SK-N-SH treated with all-trans-retinoic acid at 6 μM for 48 hours (cell line): ENCODE measurements at regions not wholly inside any gene's neighbourhood (a gene's known extent, or its start where the extent isn't known, plus 50 kb on each side); places are given as distances from the start of the nearest gene placed in this dataset.
"Not testable (repeated sequence)": the region's sequence is repeated elsewhere in the genome, so short reads cannot be mapped to it uniquely, and the experiment has no call there.

Experiments
- ATAC-seq: fragments of 200-7000 bp; cut with Tn5 transposase; 3 replicates; pipeline ENCODE4 v1.9.1; 2020; ENCODE audit warnings: mild to moderate bottlenecking, moderate library complexity
- BACH2 ChIP-seq: fragments of 250-450 bp; sonication (Bioruptor Pico); IDR thresholded peaks from 2 replicates; pipeline ENCODE4 v1.9.0; 2021; ENCODE audit warnings: mild to moderate bottlenecking, borderline replicate concordance
- ESRRG ChIP-seq: fragments of 250-450 bp; sonication (Bioruptor Pico); IDR thresholded peaks from 2 replicates; pipeline ENCODE4 v1.6.1; 2021; ENCODE audit warnings: mild to moderate bottlenecking
- ISL1 ChIP-seq: fragments of 250-450 bp; sonication (Bioruptor Pico); IDR thresholded peaks from 2 replicates; pipeline ENCODE4 v2.1.2; 2022; ENCODE audit warnings: mild to moderate bottlenecking, moderate library complexity
- PPARA ChIP-seq: fragments of 250-450 bp; sonication (Bioruptor Pico); IDR thresholded peaks from 2 replicates; pipeline ENCODE4 v1.5.0; 2020; ENCODE audit warnings: mild to moderate bottlenecking, borderline replicate concordance
- RARB ChIP-seq: fragments of 250-450 bp; sonication (Bioruptor Pico); IDR thresholded peaks from 2 replicates; pipeline ENCODE4 v1.8.0; 2021; ENCODE audit warnings: mild to moderate bottlenecking, moderate library complexity
- TCF4 ChIP-seq: fragments of 250-450 bp; sonication (Bioruptor Pico); IDR thresholded peaks from 2 replicates; pipeline ENCODE4 v1.8.0; 2021; ENCODE audit warnings: mild to moderate bottlenecking, moderate library complexity, borderline replicate concordance
- TOX ChIP-seq: fragments of 250-450 bp; sonication (Bioruptor Pico); IDR thresholded peaks from 2 replicates; pipeline ENCODE4 v1.8.0; 2021; ENCODE audit warnings: mild to moderate bottlenecking, moderate library complexity, borderline replicate concordance
- ZC3H10 ChIP-seq: fragments of 250-450 bp; sonication (Bioruptor Pico); IDR thresholded peaks from 2 replicates; pipeline ENCODE4 v1.5.1; 2021; ENCODE audit warnings: mild to moderate bottlenecking, moderate library complexity
- ZFP3 ChIP-seq: fragments of 250-450 bp; sonication (Bioruptor Pico); IDR thresholded peaks from 2 replicates; pipeline ENCODE4 v1.5.0; 2020; ENCODE audit warnings: mild to moderate bottlenecking, moderate library complexity
- ZFP30 ChIP-seq: fragments of 450-650 bp; formaldehyde crosslinking; IDR thresholded peaks from 2 replicates; pipeline ENCODE4 v1.5.0; 2022; ENCODE audit warnings: mild to moderate bottlenecking, moderate library complexity
- ZNF8 ChIP-seq: fragments of 450-650 bp; formaldehyde crosslinking; IDR thresholded peaks from 2 replicates; pipeline ENCODE4 v1.5.0; 2020; ENCODE audit warnings: mild to moderate bottlenecking, moderate library complexity
- TF ChIP-seq, protein P1 (sequence below): fragments of 250-450 bp; sonication (Bioruptor Pico); IDR thresholded peaks from 2 replicates; pipeline ENCODE4 v1.5.0; 2020; ENCODE audit warnings: mild to moderate bottlenecking, moderate library complexity
- TF ChIP-seq, protein P2 (sequence below): fragments of 250-450 bp; sonication (Bioruptor Pico); IDR thresholded peaks from 2 replicates; pipeline ENCODE4 v1.5.1; 2021; ENCODE audit warnings: mild to moderate bottlenecking, moderate library complexity
- TF ChIP-seq, protein P3 (sequence below): fragments of 250-450 bp; sonication (Bioruptor Pico); IDR thresholded peaks from 2 replicates; pipeline ENCODE4 v1.5.1; 2020; ENCODE audit warnings: low read depth, mild to moderate bottlenecking, moderate library complexity
- TF ChIP-seq, protein P4 (sequence below): fragments of 250-450 bp; sonication (Bioruptor Pico); IDR thresholded peaks from 2 replicates; pipeline ENCODE4 v1.8.0; 2021; ENCODE audit warnings: low read depth, mild to moderate bottlenecking, moderate library complexity, borderline replicate concordance

DNA sequence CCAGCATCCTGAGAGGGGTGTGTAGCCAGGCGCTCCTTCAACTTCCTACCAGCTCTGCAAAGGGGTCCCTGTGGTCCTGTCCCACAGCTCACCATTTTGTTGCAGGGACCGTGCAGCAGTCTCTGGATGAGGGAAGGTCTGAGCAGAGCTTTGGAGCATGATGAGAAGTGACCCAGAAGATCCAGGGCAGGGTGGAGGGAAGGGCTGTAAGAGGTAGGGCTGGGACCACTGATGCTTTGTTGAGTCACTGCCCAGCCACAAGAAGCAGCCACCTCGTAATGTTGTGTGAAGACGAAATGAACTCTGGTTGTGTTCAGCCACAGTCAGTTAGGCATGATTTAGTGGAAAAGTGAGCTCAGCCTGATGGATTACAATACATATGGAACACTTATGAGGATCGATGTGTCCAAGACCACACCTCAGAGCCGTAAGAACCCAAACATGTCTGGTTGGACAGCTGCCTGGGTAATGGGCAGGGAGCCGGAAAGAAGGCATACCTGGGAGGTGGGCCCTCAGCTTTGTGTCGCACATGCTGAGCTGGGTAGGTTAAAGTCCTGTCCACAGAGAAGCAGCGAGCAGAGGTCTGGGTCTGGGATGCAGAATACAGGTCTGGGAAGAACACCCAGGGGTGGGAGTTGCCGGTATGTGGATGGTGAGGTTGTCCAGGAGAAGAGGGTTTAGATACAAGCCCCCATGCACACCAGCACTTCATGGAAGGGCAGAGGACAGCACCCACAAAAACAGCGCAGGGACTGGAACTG is 250.1 kb downstream of the GADD45G start (continued):
- TF ChIP-seq, protein P1, sequence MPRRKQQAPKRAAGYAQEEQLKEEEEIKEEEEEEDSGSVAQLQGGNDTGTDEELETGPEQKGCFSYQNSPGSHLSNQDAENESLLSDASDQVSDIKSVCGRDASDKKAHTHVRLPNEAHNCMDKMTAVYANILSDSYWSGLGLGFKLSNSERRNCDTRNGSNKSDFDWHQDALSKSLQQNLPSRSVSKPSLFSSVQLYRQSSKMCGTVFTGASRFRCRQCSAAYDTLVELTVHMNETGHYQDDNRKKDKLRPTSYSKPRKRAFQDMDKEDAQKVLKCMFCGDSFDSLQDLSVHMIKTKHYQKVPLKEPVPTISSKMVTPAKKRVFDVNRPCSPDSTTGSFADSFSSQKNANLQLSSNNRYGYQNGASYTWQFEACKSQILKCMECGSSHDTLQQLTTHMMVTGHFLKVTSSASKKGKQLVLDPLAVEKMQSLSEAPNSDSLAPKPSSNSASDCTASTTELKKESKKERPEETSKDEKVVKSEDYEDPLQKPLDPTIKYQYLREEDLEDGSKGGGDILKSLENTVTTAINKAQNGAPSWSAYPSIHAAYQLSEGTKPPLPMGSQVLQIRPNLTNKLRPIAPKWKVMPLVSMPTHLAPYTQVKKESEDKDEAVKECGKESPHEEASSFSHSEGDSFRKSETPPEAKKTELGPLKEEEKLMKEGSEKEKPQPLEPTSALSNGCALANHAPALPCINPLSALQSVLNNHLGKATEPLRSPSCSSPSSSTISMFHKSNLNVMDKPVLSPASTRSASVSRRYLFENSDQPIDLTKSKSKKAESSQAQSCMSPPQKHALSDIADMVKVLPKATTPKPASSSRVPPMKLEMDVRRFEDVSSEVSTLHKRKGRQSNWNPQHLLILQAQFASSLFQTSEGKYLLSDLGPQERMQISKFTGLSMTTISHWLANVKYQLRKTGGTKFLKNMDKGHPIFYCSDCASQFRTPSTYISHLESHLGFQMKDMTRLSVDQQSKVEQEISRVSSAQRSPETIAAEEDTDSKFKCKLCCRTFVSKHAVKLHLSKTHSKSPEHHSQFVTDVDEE (CRISPR knock-in tag) = no peak
- TF ChIP-seq TOX (CRISPR knock-in tag) (no peak), ZFP3 (no peak), ZNF8 (CRISPR knock-in tag) (no peak), ZC3H10 (CRISPR knock-in tag) (no peak), PPARA (CRISPR knock-in tag) (no peak), ISL1 (CRISPR knock-in tag) (no peak)
- TF ChIP-seq, protein P2, sequence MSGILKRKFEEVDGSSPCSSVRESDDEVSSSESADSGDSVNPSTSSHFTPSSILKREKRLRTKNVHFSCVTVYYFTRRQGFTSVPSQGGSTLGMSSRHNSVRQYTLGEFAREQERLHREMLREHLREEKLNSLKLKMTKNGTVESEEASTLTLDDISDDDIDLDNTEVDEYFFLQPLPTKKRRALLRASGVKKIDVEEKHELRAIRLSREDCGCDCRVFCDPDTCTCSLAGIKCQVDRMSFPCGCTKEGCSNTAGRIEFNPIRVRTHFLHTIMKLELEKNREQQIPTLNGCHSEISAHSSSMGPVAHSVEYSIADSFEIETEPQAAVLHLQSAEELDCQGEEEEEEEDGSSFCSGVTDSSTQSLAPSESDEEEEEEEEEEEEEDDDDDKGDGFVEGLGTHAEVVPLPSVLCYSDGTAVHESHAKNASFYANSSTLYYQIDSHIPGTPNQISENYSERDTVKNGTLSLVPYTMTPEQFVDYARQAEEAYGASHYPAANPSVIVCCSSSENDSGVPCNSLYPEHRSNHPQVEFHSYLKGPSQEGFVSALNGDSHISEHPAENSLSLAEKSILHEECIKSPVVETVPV (CRISPR knock-in tag) = no peak

DNA sequence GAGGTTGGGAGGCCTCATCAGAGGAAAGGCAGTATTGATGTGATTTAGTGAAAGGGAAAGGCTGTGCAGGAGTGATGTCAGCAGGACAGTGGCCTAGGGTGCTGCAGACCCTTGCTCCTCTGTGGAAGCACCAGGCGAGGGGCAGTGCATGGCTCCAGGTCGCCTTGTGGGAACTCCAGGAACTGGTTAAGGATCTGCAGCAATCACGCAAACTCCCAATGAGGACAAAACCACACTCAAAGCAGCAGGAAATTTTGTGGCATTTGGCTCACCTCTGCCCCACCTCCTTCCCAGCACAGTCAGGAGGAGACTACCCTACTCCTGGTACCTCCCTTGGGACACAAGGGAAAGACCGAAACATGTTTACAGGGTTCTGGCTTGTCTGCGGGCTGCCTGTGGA is 251.5 kb downstream of the GADD45G start:
- ATAC-seq = not testable (repeated sequence)

DNA sequence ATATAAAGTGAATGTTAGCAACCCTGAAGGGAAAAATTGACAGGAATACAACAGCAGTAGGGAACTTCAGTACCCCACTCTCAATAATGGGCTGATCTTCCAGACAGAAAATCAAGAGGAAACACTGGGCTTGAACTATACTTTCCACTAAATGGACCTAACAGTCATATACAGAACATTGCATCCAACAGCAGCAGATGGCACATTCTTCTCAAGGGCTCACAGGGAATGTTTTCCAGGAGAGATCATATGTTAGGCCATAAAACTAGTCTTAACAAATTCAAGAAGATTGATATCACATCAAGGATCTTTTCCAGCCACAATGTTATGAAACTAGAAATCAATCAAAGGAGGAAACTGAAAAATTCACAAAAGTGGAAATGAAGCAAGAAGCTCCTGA is 252.1 kb downstream of the GADD45G start:
- not testable (repeated sequence) for ATAC-seq

DNA sequence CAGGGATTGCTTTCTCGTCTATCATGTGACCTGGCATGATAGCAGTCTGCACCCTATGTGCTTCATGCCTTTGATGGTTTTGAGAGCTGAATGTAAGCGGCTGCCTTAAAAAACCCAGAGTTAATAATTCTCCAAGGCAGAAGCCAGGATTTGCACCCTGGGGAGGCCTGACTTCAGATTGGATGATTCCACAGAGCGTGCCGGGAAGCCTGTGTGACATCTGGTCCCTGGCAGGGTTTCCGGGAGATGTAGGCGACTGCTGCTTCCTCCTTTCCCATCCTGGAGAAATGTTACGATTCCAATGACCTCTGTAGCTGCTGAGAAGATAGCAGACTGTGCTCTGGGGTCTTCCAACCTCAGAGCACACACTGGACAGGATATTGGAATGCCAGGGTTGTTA is 255.0 kb downstream of the GADD45G start:
- not testable (repeated sequence) for ATAC-seq

DNA sequence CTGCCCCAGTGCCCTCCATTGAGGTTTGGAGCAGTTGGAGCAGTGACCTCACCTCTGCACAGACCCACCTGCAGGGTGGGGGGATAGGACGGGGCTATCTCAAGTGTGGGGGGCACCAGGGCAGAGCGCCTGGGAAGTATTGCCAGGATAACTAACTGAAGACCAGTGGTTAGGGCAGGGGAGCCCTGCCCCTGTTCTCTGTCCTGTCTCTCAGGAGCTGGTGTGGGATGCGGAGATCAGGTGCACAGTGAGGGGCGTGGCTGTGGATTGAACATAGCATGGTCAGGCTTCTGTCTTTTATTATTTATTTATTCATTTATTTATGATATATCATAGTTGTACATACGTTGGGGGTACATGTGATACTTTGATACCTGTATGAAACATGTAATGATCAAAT is 256.6 kb downstream of the GADD45G start:
- not testable (repeated sequence) for ATAC-seq

DNA sequence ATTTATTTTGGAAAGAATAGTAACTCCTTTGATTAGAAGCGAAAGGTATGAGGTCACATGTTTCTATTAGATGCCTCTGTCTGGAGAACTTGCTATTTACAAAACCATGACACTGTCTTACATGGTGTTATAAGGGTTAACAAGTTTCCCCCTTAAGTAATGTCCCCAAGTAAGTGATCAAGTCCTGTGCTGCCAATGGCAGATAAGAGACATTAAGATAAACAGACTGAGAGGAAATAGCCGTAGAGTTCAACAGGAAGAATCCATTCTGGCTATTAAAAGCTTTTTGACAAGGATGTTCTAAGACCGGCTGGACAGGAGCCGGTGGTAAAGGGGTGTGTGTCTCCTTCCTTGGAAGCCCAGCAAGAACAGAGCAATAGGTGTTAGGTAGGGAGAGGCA is 257.5 kb downstream of the GADD45G start:
- TF ChIP-seq ZFP30 (CRISPR knock-in tag) = no peak
- no peak for ATAC-seq

DNA sequence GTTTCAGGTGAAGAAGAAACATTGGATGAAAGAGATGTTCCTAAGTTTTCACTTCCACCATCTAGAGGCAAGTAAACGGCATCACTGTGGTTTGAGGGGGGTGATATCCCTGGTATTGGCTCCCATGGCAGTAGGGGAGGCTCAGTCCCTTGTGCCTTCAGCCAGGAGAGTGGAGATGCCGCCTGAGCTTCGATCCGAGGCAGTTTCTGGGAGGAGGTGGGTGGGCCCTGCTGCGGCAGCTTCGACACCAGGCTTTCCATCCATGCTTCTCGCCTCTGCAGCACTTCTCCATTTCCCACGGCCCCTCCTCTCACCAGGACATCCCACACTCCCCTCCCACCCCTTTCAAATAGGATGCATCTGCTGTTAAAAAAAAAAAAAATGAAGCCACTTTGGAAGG is 258.3 kb downstream of the GADD45G start:
- TF ChIP-seq, protein P3, sequence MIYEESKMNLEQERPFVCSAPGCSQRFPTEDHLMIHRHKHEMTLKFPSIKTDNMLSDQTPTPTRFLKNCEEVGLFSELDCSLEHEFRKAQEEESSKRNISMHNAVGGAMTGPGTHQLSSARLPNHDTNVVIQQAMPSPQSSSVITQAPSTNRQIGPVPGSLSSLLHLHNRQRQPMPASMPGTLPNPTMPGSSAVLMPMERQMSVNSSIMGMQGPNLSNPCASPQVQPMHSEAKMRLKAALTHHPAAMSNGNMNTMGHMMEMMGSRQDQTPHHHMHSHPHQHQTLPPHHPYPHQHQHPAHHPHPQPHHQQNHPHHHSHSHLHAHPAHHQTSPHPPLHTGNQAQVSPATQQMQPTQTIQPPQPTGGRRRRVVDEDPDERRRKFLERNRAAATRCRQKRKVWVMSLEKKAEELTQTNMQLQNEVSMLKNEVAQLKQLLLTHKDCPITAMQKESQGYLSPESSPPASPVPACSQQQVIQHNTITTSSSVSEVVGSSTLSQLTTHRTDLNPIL (CRISPR knock-in tag) = no peak
- TF ChIP-seq ESRRG (CRISPR knock-in tag) (no peak), TCF4 (CRISPR knock-in tag) (no peak), RARB (CRISPR knock-in tag) (no peak), BACH2 (CRISPR knock-in tag) (no peak), ZFP30 (CRISPR knock-in tag) (no peak), ZNF8 (CRISPR knock-in tag) (no peak)
- TF ChIP-seq, protein P4, sequence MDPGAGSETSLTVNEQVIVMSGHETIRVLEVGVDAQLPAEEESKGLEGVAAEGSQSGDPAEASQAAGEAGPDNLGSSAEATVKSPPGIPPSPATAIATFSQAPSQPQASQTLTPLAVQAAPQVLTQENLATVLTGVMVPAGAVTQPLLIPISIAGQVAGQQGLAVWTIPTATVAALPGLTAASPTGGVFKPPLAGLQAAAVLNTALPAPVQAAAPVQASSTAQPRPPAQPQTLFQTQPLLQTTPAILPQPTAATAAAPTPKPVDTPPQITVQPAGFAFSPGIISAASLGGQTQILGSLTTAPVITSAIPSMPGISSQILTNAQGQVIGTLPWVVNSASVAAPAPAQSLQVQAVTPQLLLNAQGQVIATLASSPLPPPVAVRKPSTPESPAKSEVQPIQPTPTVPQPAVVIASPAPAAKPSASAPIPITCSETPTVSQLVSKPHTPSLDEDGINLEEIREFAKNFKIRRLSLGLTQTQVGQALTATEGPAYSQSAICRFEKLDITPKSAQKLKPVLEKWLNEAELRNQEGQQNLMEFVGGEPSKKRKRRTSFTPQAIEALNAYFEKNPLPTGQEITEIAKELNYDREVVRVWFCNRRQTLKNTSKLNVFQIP (CRISPR knock-in tag) = no peak
- TF ChIP-seq, all 23 proteins: peak for 0
- no peak for ATAC-seq
